IPS-NIHi7 (cell line): ENCODE measurements at regions not wholly inside any gene's neighbourhood (a gene's known extent, or its start where the extent isn't known, plus 50 kb on each side); places are given as distances from the start of the nearest gene placed in this dataset.

Experiments used
- DNase-seq: peaks from one replicate; pipeline ENCODE4 v3.0.0; 2012; ENCODE audit warnings: mixed read lengths; ENCODE audit errors: extremely low spot score

- no peak for DNase-seq
Measured at GRCh38 chrX:39504850-39505259, 592.9 kb downstream of the BCOR start.

GRCh38 chrX:39506131-39506530 is 591.6 kb downstream of the BCOR start:
- no peak for DNase-seq

- DNase-seq: no peak
Measured at GRCh38 chrX:39507034-39507433, 590.7 kb downstream of the BCOR start.

- no peak for DNase-seq
Measured at GRCh38 chrX:39507617-39508299, 590.0 kb downstream of the BCOR start.

GRCh38 chrX:39508300-39508692 is 589.5 kb downstream of the BCOR start:
- DNase-seq: no peak

- no peak for DNase-seq
Measured at GRCh38 chrX:39509157-39509556, 588.6 kb downstream of the BCOR start.

GRCh38 chrX:39513836-39514235 is 583.9 kb downstream of the BCOR start:
- DNase-seq: no peak

- DNase-seq: no peak
Measured at GRCh38 chrX:39514801-39515200, 583.0 kb downstream of the BCOR start.

GRCh38 chrX:39516427-39516841 is 581.3 kb downstream of the BCOR start:
- no peak for DNase-seq

GRCh38 chrX:39518476-39519029 is 579.2 kb downstream of the BCOR start:
- no peak for DNase-seq

GRCh38 chrX:39519030-39519488 is 578.7 kb downstream of the BCOR start:
- no peak for DNase-seq

- no peak for DNase-seq
Measured at GRCh38 chrX:39519566-39520301, 578.0 kb downstream of the BCOR start.

GRCh38 chrX:39525758-39526157 is 572.0 kb downstream of the BCOR start:
- no peak for DNase-seq

- DNase-seq: no peak
Measured at GRCh38 chrX:39527025-39527424, 570.7 kb downstream of the BCOR start.

GRCh38 chrX:39528161-39528916 is 569.4 kb downstream of the BCOR start:
- no peak for DNase-seq

GRCh38 chrX:39532761-39533160 is 565.0 kb downstream of the BCOR start:
- DNase-seq: peak; percentile 29

GRCh38 chrX:39534949-39535348 is 562.8 kb downstream of the BCOR start:
- DNase-seq: no peak

- DNase-seq: no peak
Measured at GRCh38 chrX:39536211-39536610, 561.5 kb downstream of the BCOR start.

- no peak for DNase-seq
Measured at GRCh38 chrX:39541881-39542280, 555.9 kb downstream of the BCOR start.

- DNase-seq: no peak
Measured at GRCh38 chrX:39542316-39542715, 555.4 kb downstream of the BCOR start.

GRCh38 chrX:39550795-39551361 is 546.9 kb downstream of the BCOR start:
- no peak for DNase-seq

- no peak for DNase-seq
Measured at GRCh38 chrX:39551762-39552161, 546.0 kb downstream of the BCOR start.
